Stimulated activated memory B cell treated with anti-CD40 and anti-IgM and Interleukin-4, amounts not matched to agents 10 μg/mL and 1 μg/mL and 100 μg/mL, for 72 hours (primary cell): ENCODE measurements at regions not wholly inside any gene's neighbourhood (a gene's known extent, or its start where the extent isn't known, plus 50 kb on each side); places are given as distances from the start of the nearest gene placed in this dataset.
"Not testable (repeated sequence)": the region's sequence is repeated elsewhere in the genome, so short reads cannot be mapped to it uniquely, and the experiment has no call there.

ENCODE experiments used
- ATAC-seq: fragments of 150-1000 bp; cut with Tn5 transposase; 2 replicates; pipeline ENCODE4 v1.10.0; 2021
- H3K27ac Mint-ChIP-seq: one replicate; pipeline ENCODE4 v1.8.0; 2022; ENCODE audit warnings: mild to moderate bottlenecking, mixed read lengths
- H3K27me3 Mint-ChIP-seq: one replicate; pipeline ENCODE4 v1.8.0; 2022; ENCODE audit warnings: mixed read lengths
- H3K36me3 Mint-ChIP-seq: one replicate; pipeline ENCODE4 v1.8.0; 2022; ENCODE audit warnings: mixed read lengths
- H3K4me1 Mint-ChIP-seq: one replicate; pipeline ENCODE4 v1.8.0; 2022; ENCODE audit warnings: mixed read lengths
- H3K4me3 Mint-ChIP-seq: one replicate; pipeline ENCODE4 v1.8.0; 2022; ENCODE audit warnings: mild to moderate bottlenecking, moderate library complexity, mixed read lengths
- H3K9me3 Mint-ChIP-seq: one replicate; pipeline ENCODE4 v1.8.0; 2022; ENCODE audit warnings: mixed read lengths

GRCh38 chr11:3523567-3523966 is 118.2 kb downstream of the ART5 start:
- peaks cover 11% of the 10 kb centered on the region for H3K27me3 Mint-ChIP-seq
- not testable (repeated sequence) for H3K27ac Mint-ChIP-seq, H3K4me3 Mint-ChIP-seq, ATAC-seq, H3K36me3 Mint-ChIP-seq, H3K9me3 Mint-ChIP-seq, H3K4me1 Mint-ChIP-seq

DNA sequence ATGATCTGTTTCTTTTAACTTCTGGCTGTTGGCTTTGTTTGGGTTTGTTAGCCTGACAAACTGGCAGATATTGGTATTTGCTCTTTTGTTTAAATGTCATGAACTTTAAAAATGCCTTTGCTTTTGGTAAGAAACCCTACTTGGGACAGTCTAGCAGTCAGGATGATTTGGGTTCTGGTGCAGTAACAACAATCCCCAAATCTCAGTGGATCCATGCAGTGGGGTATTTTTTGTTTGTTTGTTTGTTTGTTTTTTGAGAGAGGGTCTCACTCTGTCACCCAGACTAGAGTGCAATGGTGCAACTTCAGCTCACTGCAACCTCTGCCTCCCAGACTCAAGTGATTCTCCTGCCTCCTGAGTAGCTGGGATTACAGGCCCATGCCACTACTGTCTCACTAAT is 120.9 kb downstream of the ART5 start:
- H3K9me3 Mint-ChIP-seq, ATAC-seq, H3K4me1 Mint-ChIP-seq, H3K27ac Mint-ChIP-seq, H3K36me3 Mint-ChIP-seq, H3K4me3 Mint-ChIP-seq: not testable (repeated sequence)
- H3K27me3 Mint-ChIP-seq, result peaks cover 11% of the 10 kb centered on the region

- not testable (repeated sequence) for H3K27ac Mint-ChIP-seq, H3K9me3 Mint-ChIP-seq, ATAC-seq, H3K36me3 Mint-ChIP-seq, H3K4me1 Mint-ChIP-seq, H3K4me3 Mint-ChIP-seq
- peaks cover 21% of the 10 kb centered on the region for H3K27me3 Mint-ChIP-seq
These were observed 122.0 kb downstream of the ART5 start for GRCh38 chr11:3519841-3520240.

GRCh38 chr11:3516934-3517567 is 124.7 kb downstream of the ART5 start:
- H3K27ac Mint-ChIP-seq, H3K4me3 Mint-ChIP-seq, H3K4me1 Mint-ChIP-seq, H3K9me3 Mint-ChIP-seq, ATAC-seq, H3K36me3 Mint-ChIP-seq: not testable (repeated sequence)
- peaks cover 27% of the 10 kb centered on the region for H3K27me3 Mint-ChIP-seq

- H3K4me1 Mint-ChIP-seq, ATAC-seq, H3K4me3 Mint-ChIP-seq, H3K27ac Mint-ChIP-seq, H3K36me3 Mint-ChIP-seq, H3K9me3 Mint-ChIP-seq: not testable (repeated sequence)
- H3K27me3 Mint-ChIP-seq, result peaks cover 33% of the 10 kb centered on the region
These were observed 125.4 kb downstream of the ART5 start for GRCh38 chr11:3516345-3516933.

GRCh38 chr11:3514635-3515424 is 127.0 kb downstream of the ART5 start:
- H3K27ac Mint-ChIP-seq, H3K4me1 Mint-ChIP-seq, H3K36me3 Mint-ChIP-seq, H3K4me3 Mint-ChIP-seq, H3K9me3 Mint-ChIP-seq, ATAC-seq: not testable (repeated sequence)
- peaks cover 46% of the 10 kb centered on the region for H3K27me3 Mint-ChIP-seq

GRCh38 chr11:3513311-3513710 is 128.5 kb downstream of the ART5 start:
- H3K4me3 Mint-ChIP-seq, H3K36me3 Mint-ChIP-seq, H3K4me1 Mint-ChIP-seq, H3K9me3 Mint-ChIP-seq, ATAC-seq, H3K27ac Mint-ChIP-seq: not testable (repeated sequence)
- H3K27me3 Mint-ChIP-seq, result peaks cover 46% of the 10 kb centered on the region

GRCh38 chr11:3512751-3513150 is 129.0 kb downstream of the ART5 start:
- peaks cover 46% of the 10 kb centered on the region for H3K27me3 Mint-ChIP-seq
- not testable (repeated sequence) for H3K27ac Mint-ChIP-seq, H3K9me3 Mint-ChIP-seq, H3K36me3 Mint-ChIP-seq, H3K4me1 Mint-ChIP-seq, H3K4me3 Mint-ChIP-seq, ATAC-seq

DNA sequence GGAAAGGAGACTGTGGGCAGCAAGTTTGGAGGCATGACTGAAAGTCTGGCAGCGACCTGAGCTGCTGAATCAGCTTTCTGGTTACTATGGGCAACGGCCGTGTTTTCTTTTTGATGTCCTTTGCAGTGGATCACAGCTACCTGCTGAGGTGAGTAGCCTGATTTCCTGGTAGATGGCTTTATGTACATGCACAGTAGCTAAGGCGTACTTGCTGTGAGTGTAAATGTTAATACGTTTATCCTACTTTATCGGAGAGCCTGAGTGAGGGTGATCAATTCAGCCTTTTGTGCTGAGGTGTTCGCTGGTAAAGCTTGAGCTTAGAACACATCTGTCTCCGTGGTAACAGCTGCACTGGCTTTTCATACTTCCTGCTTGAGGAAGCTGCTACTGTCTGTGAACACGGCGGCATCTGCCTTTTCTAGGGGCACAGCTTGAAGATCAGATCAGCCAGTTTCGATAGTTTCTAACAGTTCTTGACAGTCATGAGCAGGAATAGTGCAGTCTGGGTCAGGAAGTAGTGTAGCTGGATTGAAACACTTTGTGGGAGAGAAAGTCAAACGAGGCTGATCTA is 129.6 kb downstream of the ART5 start:
- H3K27ac Mint-ChIP-seq, ATAC-seq, H3K4me3 Mint-ChIP-seq: not testable (repeated sequence)

DNA sequence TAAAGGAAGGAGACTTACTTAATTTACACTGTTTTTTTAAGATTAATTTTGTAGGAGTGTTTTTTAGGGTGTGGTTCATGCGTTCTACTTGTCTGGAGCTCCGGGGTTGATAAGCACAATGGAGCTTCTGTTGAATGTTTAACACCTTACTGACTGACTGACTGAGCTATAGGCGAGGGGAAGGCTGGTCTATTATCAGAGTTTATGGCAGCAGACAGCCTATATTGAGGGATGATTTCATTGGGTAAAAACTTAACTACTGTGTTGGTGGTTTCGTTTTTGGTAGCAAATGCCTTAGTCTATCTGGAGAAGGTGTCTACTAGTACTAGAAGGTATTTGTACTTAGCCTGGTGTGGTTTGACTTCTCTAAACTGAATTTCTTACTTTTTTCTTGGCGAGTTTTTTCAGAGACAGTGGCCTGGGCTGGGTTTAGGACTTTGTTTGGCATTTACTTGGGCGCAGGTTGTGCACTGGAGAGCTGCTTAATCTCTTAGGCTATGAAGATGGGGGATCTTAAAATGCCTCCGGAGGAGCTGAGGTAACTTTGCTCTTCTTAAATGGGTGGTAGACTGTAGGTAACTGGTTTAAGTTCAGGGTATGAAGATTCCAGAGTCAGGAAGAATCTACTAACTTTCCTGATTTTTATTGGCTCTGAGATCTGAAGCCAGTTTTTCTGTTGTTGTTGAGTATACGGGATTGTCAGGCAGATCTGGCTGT is 130.2 kb downstream of the ART5 start:
- not testable (repeated sequence) for H3K36me3 Mint-ChIP-seq, H3K4me1 Mint-ChIP-seq, ATAC-seq, H3K27ac Mint-ChIP-seq, H3K4me3 Mint-ChIP-seq, H3K9me3 Mint-ChIP-seq
- H3K27me3 Mint-ChIP-seq, result peaks cover 46% of the 10 kb centered on the region

More for the DNA sequence above, 129.6 kb downstream of the ART5 start:
- H3K4me1 Mint-ChIP-seq, H3K9me3 Mint-ChIP-seq, H3K36me3 Mint-ChIP-seq: not testable (repeated sequence)
- peaks cover 46% of the 10 kb centered on the region for H3K27me3 Mint-ChIP-seq

DNA sequence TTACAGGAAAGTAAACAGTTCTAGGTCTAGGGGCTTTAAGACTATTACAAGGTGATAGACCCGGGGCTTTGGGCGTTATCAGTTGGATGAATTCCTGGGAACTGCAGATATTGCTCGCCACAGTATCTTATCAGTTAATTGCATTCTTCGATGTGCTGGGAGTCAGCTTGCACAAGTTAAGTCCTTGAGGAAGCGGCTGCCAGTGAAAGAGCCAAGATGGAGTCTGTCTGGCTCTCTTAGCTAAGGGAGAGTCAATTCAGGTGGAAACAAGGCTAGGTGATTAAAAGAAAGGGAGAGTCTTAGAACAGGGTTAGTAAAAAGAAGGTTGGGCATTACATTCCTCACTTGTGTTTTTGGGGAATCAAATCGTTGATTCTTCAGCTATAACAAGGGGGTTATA is 130.6 kb upstream of the ZNF195 start:
- not testable (repeated sequence) for H3K9me3 Mint-ChIP-seq, ATAC-seq, H3K4me1 Mint-ChIP-seq, H3K4me3 Mint-ChIP-seq, H3K27ac Mint-ChIP-seq, H3K36me3 Mint-ChIP-seq
- H3K27me3 Mint-ChIP-seq, result peaks cover 32% of the 10 kb centered on the region

GRCh38 chr11:3499198-3499597 is 120.3 kb upstream of the ZNF195 start:
- not testable (repeated sequence) for ATAC-seq, H3K4me1 Mint-ChIP-seq, H3K27ac Mint-ChIP-seq, H3K9me3 Mint-ChIP-seq, H3K4me3 Mint-ChIP-seq, H3K36me3 Mint-ChIP-seq
- peaks cover 17% of the 10 kb centered on the region for H3K27me3 Mint-ChIP-seq

GRCh38 chr11:3498356-3498755 is 119.4 kb upstream of the ZNF195 start:
- not testable (repeated sequence) for H3K4me1 Mint-ChIP-seq, H3K27ac Mint-ChIP-seq, H3K4me3 Mint-ChIP-seq, ATAC-seq, H3K9me3 Mint-ChIP-seq, H3K36me3 Mint-ChIP-seq
- H3K27me3 Mint-ChIP-seq, result peaks cover 17% of the 10 kb centered on the region

- H3K27ac Mint-ChIP-seq, H3K9me3 Mint-ChIP-seq, H3K4me1 Mint-ChIP-seq, H3K27me3 Mint-ChIP-seq, H3K36me3 Mint-ChIP-seq, H3K4me3 Mint-ChIP-seq, ATAC-seq: not testable (repeated sequence)
These were observed 114.2 kb upstream of the ZNF195 start for GRCh38 chr11:3493152-3493551.

DNA sequence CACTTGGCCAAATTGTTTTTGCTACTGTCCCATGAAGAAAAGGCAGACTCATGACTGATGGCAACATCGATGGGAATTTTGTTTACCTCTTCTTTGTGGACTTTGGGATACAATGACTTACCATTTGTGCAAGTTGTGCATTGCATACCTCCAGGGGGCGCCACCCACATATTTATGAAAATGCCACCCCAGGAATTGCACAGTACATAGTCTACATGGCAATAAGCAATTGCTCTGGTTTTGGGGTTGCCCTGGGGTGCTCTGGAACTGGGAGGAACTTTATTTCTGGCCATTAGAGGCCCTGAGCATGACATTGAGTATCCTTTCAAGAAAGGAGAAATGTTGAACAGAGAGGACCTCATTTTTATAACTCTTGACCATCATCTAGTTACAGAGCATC is 109.1 kb upstream of the ZNF195 start:
- H3K4me1 Mint-ChIP-seq, H3K4me3 Mint-ChIP-seq, H3K9me3 Mint-ChIP-seq, H3K27me3 Mint-ChIP-seq, H3K36me3 Mint-ChIP-seq, ATAC-seq, H3K27ac Mint-ChIP-seq: not testable (repeated sequence)
